NCI-H2227 (cell line): ENCODE measurements at regions not wholly inside any gene's neighbourhood (a gene's known extent, or its start where the extent isn't known, plus 50 kb on each side); places are given as distances from the start of the nearest gene placed in this dataset.
"Not testable (repeated sequence)": the region's sequence is repeated elsewhere in the genome, so short reads cannot be mapped to it uniquely, and the experiment has no call there.

Experiments
- DNase-seq: peaks from one replicate; lab custom pipeline; 2025; ENCODE audit not compliant: unreplicated experiment; lab: John Stamatoyannopoulos, UW

DNA sequence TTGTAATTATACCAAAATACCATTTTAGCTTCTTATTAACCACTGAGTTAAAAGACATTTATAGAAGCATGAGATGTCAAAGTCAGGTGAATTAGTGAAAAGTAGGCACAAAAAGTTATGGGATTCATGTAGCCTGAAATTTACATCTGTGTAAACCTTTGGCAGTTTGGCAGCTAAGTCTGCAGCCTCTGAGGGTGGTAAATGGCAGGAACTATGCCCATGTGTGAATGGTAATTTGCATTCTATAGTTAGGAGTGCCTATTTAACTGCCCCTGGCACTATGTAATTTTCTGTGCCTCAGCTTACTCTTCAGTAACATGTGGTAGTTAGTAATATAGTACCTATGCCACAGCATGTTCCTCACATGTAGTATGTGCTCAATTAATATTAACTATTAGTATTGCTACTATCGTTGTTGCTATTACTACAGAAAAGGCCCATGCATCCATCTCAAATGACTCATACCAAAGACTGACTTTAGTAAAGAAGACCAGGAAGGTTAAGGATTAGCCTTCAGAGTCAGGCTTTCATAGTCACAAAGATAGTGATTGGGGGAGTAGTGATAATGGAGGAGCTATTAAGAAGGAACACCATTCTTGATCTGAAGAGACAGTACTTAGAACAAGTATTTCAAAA lies 258.7 kb upstream of the BTG1 start:
- no peak for DNase-seq

DNA sequence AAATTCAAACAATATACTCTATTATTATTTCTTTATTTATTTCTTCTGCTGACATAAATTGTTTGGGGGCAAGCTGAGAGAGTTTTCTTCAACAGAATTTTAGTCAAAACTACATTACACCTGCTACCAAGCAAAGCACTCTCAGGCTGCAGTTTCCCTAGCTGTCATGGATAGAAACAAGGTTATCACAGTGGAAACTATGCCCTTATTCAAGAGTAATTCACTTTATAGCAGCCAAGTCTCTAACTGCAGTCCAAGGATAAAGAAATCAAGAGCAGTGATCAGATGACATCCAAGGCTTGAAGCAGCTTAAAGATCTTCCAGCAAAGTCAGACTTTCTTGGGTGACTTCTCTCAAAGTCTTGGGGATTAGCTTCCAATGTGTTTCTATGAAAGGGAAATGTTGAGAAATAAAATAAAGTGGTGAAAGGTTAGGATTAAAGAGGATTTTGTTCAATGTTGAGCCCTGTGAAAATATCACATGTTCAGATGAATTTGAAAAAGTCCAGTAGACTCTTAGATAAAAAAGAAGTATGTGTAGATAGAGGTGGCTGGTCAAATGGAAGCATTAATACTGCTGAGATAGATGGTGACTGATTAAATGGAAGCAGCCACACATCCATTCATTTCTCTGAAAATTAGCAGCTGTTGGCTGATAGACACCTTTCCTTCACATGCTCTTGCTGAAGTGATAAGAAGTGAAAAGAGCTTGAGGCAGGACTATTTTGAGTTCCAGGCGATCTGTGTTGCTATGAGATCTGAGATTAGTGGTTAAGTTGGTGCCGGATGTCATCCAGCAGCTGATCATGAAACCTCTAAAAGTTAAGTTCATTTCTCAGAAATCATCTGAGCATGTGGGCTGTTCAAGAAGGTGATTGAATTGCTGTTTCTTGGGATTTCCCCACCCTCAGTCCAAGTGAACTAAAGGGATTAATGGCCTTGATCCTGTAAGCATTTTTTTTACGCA lies 257.8 kb upstream of the BTG1 start:
- DNase-seq, result no peak

DNA sequence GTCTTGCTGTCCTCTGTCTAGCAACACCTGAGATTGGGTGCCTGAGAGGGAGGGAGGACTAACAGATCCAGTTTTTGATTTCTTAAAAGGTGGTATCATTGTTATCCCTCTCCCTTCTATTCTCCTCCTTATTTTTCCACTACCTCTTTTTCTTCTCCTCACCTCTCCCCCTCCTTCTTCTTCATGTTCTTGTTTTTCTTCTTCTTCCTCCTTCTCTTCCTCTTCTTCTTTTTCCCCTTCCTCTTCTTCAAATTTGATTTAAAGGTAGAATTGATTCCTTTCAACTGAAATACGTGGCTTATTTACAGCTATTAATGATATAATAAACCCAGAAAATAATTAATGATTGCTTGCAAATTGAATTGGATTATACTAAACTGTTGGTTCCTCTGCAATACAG lies 256.8 kb upstream of the BTG1 start:
- DNase-seq, result no peak

DNA sequence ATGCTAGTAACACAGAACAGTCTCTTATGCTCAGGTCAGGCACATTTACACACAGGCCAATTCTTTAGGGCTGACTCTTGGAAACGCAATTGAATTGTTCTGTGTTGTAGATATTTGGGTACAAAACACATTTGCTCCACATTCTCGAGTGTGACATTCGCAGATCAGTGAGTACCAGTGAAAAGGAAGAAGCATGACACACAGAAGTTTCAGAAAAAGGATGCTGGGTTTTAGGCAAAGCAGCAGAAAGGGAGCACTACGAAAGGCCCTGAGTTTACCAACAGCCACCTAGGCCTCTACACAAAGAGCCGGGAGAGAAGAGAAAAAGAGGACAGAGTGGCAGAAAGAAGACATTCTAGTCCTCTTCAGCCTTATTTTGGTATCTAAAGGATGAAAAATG lies 254.4 kb upstream of the BTG1 start:
- DNase-seq, result no peak

DNA sequence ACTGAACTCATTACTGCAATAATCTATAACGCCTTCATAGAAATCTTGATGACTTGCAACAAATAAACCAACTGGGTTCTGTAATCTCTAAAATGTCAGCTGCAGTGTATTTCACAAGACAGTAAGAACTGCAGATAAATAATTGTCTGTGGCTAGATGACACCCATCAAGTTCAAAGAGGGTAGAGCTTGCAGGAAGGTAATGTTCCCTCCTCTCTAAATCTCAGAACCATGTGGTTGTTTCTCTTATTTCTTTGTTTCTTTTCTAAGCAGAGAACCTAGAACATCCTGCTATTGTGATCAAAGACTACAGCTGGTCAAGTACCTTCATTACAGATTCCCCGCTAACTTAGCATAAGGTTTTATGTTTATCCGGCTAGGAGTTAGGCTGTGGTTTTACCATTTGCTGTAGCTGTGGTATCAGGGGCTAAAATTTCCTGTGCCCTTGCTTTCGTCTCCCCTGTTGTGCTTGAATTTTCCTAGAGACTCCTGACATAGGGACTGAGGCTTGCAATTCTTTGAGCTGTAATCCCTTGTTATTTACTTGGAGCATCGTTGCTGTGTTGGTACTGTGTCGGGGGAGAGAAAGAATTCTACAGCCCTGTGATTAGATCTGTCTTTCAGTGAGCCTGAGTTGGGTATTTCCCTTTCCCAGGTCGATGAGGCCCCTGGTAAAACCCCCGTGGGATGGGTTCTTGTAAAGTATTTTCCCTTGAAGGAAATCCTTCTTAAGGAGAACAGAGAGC lies 253.1 kb upstream of the BTG1 start:
- no peak for DNase-seq

DNA sequence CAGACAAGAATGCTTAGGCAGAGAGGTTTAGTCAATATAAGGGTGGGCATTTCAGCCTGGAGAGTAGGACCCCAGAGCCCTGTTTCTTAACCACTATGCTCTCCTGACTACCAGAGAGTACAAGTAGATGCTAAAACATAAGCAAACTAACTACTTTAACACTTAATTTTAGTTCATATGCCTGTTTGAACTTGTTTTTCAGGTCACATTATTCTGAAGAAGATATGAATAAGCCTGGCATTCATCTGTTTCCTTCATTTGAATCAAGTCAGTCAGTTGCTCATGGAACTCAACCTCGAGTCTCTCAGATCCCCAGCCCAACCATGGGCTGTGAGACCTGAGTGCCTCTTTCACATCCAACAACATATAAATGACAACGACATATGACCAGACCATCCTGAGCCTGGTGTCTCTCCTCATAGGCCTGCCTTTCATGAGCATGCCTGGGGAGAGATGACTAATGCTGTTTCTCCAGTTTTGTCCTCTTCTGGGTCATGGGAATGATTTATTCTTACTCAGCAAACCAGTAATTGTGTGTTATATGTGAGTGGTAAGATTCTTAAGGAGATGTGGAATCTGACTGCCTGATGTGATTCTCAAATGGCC lies 251.1 kb upstream of the BTG1 start:
- DNase-seq, result no peak

DNA sequence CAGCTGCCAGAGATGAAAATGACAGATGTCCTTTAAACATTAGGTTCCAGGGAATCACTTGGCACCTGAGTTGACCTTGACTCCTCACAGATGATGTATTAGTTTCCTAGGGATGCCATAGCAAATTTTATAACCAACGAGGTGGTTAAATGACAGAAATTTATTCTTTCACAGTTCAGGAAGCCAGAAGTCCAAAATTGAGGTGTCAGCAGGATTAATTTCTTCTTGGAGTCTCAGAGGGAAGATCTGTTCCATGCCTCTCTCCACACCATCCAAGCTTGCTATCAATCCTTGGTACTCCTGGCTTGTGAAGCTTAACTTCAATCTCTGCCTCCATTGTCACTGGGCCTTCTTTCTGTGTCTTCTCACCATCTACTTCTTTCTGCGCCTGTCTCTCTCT lies 249.7 kb upstream of the BTG1 start:
- no peak for DNase-seq

DNA sequence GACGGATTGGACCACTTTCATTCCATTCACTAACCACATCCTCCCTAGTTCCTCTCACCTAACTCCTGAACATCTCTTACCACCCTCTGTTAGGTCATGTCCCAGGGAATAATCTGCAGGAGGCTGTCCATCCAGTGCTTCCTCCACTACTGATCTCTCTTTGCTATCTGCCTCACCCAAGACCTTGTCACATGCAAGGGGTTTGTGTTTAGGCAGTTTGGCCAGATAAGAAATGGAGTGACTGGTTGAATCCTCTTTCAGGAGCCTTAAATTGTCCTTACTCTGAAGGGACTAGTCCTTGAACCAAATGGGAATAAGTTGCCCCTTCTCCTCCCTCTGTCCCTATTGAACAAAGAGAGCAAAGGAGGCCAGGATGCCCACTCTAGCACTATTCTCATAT lies 249.2 kb upstream of the BTG1 start:
- DNase-seq, result no peak

DNA sequence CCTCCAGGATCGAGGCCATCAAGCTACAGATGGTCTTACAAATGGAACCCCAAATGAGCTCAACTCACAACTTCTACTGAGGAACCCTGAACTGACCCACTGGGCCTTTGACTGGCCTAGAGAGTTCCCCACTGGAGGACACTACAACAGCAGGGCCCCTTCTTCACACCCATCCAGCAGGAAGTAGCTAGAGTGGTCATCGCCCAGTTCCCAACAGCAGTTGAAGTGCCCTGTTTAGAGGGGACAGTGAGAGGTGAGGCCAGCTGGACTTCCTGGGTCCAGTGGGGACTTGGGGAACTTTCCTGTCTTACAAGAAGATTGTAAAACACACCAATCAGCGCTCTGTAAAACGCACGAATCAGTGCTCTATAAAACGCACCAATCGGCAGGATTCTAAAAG lies 247.9 kb upstream of the BTG1 start:
- no peak for DNase-seq

DNA sequence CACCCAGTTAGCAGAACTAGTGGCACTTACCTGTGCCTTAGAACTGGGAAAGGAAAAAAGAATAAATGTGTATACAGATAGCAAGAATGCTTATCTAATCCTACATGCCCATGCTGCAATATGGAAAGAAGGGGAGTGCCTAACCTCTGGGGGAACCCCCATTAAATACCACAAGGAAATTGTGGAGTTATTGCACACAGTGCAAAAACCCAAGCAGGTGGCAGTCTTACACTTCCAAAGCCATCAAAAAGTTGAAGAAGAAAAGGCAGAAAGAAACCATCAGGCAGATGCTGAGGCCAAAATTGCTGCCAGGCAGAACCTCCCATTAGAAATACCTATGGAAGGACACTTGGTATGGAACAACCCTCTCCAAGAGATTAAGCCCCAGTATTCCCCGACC lies 246.1 kb upstream of the BTG1 start:
- not testable (repeated sequence) for DNase-seq

DNA sequence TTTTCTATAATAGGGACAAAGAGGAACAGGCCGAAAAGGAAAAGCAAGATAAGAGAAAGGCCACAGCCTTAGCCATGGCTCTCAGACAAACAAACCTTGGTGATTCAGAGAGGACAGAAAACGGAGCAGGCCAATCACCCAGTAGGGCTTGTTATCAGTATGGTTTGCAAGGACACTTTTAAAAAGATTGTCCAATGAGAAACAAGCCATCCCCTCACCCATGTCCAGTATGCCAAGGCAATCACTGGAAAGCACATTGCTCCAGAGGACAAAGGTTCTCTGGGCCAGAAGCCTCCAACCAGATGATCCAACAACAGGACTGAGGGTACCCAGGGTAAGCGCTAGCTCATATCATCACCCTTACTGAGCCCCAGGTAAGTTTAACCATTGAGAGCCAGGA lies 243.8 kb upstream of the BTG1 start:
- no peak for DNase-seq

DNA sequence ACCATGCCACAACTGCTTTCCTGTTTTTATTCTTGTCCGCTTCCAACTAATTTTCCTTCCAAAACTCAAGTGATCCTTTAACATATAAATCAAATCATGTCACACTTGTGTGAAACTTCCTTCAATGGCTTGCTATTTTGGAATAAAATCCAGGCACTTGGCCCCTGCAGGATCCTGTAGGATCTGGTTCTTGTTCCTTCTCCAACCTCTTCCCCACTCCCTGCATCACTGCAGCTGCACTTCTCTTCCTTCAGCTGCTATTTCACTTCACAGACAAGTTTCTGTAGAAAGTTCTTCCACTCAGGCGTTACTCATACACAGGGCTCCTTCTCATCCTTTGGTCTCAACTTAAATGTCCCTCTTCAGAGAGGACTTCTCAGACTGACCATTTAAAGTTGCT lies 239.7 kb upstream of the BTG1 start:
- no peak for DNase-seq

DNA sequence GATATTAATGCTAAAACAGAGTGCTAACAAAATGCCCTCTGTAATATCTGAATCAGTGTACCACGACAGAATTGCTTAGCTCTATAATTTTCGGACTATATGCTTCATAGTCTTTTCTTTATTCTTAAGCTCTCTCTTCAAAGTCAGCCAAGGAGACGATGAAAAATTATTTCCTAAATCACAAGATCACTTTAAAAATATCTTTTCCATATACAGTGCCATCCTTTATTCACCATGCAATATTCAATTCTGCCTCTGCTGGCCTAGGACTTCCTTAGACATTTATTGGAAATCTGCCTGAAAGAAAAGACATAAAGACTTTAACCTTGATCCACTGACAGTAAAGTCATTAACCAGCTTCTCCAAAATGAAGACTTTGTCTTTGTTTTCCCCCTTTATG lies 238.9 kb upstream of the BTG1 start:
- no peak for DNase-seq

DNA sequence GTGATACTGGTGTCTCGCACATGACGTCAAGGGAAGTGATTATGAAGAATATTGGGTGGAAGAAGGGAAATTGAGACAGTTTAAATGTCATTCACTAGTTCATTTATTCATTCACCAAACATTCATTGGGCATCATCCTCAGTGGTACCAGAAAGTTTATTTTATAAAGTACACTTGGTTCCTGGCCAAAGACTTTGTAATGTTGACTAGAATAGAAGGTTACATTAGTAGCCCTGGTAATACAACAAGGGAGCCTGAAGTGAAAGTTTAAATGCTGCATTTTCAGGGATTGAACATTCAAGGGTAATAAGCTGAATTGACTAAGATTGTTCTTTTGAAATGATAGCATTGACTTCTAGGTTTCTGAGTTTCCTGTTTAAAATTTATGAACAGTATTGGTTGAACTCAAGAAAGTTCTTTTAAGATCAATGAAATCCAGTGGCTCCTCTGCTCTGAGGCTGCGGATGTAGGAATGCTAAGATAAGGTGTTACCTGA lies 236.8 kb upstream of the BTG1 start:
- no peak for DNase-seq

DNA sequence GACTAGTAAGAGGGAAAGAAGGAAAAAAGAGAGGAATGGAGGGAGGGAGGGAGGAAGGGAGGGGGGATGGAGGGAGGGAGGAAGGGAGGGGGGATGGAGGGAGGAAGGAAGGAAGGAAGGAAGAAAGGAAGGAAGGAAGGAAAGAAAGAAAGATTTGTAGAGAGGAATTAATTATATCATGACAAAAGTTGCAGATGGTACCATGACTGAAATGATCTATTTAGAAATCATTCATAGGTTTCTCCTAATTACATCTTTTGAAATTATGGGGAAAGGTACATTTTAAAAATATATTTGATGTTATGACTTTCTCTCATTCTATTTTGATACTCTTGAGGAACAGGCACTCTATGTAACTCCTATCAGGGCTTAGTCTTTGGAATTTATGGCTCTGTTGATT lies 236.2 kb upstream of the BTG1 start:
- DNase-seq, result no peak

DNA sequence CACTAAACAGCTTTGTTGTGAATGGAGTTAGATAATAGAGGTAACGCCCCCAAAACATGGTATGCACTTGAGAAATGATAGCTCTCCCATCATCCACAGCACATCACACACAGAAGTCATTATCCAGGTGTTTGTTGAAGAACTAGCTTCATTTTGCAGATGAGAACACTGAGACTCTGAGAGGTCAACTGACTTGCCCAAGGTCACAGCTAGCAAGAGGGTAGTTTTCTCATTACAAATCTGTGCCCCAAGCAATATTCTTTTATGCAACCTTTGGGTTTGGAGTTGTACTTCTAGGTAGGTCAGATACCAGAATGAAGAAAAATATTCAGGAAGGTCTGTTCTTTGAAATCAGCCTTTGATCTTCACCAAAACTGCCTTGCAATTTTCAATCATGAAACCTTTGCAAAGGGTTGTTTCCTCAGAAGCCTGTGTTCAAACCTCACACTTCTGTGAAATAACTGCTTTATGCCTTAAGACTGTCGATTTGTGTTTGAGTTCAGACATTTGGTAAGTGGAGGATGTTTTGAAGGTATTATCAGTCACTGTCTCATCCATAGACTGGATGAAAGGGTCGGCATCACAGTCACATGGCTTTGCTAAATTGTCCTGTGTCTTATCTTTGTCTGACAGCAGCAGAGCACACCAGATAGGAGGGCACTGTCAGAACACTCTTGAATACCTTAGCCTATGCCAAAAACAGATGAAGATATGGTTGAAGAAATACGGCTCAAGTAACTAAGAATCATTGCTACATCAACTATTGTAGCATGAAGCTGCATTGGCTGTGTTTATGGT lies 233.2 kb upstream of the BTG1 start:
- no peak for DNase-seq

DNA sequence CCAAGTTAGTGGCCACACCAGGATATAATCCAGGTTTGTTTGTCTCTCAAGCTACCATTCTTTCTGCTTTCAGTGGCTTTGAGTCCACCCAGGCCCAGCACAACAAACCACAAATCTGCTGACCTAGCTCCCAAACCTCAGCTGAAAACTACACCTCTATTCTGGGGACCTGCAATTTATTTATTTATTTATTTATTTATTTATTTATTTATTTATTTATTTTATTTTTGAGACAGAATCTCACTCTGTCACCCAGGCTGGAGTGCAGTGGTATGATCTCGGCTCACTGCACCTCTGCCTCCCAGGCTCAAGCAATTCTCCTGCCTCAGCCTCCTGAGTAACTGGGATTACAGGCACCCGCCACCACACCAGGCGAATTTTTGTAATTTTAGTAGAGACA lies 229.9 kb upstream of the BTG1 start:
- DNase-seq, result not testable (repeated sequence)

DNA sequence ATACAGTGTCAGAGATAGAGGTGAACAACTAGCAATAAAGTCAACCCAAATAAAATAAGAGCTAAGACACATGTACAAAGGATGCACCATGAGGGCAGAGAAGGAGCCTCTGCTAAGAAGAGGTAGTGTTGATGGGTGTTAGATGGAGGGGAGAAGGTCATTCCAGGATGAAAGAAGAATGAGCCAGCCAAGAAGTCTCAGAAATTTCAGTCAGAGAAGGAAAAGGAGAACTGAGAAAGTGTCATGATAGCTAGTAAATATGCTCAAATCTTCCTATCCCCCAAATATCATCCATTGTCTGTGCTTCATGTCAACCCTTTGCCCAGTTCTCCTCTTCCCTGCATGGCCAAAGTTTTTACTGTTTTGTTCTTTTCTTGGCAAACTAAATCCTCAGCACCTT lies 225.2 kb upstream of the BTG1 start:
- no peak for DNase-seq

DNA sequence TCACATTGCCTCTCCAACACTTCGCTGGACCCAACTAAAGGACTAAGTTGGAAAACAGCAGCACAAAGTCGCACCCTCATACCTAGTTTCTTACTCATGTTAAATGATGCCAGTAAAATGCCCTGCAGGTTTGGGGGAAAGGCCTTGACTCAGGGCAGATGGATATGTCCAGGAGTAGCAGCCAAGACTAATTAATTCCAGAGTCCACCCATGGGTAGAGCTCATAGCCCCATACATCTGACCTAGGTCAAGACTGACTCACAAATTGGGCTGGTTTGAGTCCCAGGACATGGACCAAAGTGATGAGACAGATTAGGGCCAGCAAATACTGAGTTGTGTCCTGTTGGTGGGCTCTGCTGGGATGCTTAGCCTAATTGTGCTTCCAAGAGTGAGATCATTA lies 224.0 kb upstream of the BTG1 start:
- DNase-seq, result no peak

DNA sequence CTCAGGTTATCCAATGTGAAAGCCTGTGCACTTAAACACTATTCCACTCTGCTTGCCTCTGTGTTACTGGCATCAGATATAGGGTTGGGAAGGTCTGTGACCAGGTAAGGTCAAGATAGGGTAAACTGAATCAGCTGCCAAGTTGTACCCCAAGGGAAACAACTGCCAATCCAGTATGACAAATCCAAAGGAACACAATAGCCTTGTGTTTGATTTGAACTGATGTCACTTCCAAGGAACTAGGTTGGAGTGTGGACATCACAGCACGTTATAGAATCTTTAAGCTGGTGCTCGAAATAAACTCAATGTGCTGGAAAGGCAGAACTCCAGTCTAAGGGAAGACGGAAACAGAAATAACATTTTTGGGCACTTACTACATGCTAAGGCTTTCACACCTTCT lies 223.4 kb upstream of the BTG1 start:
- DNase-seq, result no peak

DNA sequence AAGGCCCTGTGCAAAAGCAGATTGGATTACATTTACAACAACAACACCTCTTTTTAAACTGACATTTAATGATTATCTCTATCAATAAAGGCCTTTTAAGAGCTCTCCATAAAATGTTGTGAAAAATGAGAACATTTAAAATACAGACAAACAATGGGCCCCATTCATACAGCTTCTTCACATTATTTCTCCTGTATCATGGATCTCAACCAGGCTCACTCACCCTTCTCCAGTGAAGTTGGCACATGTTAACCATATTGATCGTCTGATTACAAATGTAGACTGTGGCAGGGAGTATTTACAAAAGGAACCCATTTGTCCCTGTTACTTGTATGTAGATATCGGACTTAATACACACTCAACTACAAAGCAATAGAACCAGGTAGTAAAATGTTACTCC lies 220.2 kb upstream of the BTG1 start:
- DNase-seq, result no peak
